SH-SY5Y (cell line): ENCODE measurements at regions not wholly inside any gene's neighbourhood (a gene's known extent, or its start where the extent isn't known, plus 50 kb on each side); places are given as distances from the start of the nearest gene placed in this dataset.

Source experiments
- GATA2 ChIP-seq: IDR thresholded peaks from 2 replicates; pipeline ENCODE4 v1.6.1; 2011; ENCODE audit warnings: mild to moderate bottlenecking, low read depth, low read length
- GATA3 ChIP-seq: IDR thresholded peaks from 2 replicates; pipeline ENCODE4 v1.6.1; 2011; ENCODE audit warnings: low read depth, mild to moderate bottlenecking, low read length, moderate library complexity

DNA sequence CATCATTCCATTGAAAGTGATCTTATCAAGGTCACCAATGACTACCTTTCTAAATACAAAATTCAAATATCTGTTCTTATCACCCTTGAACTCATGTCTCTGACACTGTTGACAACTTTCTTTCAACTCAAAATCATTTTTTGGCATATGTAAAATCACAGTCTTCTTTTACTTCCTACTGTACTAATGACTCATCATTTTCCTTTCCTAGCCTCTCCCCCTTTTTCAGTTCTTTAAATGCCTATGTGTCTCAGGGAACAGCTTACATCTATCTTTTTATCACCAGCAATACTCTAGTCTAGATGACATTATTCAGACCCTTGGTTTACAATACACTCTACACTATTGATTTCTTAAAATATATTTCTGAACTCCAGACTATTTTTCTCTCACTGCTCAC, 2220.7 kb upstream of the RAG2 start:
- TF ChIP-seq GATA3 (no peak), GATA2 (no peak)
